DND-41 (cell line): ENCODE measurements at regions not wholly inside any gene's neighbourhood (a gene's known extent, or its start where the extent isn't known, plus 50 kb on each side); places are given as distances from the start of the nearest gene placed in this dataset.

Experiments
- CTCF ChIP-seq: IDR thresholded peaks from 2 replicates; pipeline ENCODE4 v1.5.1; 2012; ENCODE audit warnings: borderline replicate concordance, low read length, moderate library complexity, mild to moderate bottlenecking; ENCODE audit not compliant: poor library complexity, severe bottlenecking; ENCODE audit errors: extremely low read depth
- EZH2 ChIP-seq: IDR thresholded peaks from 3 replicates; pipeline ENCODE4 v1.6.1; 2012; ENCODE audit warnings: borderline replicate concordance, low read depth, mild to moderate bottlenecking, moderate library complexity, low read length, inconsistent platforms; ENCODE audit not compliant: severe bottlenecking

- TF ChIP-seq EZH2 (no peak), CTCF (no peak)
Observed at GRCh38 chr2:146602856-146603255, 1242.0 kb upstream of the ACVR2A start.
